ENCODE measurements at regions not wholly inside any gene's neighbourhood (a gene's known extent, or its start where the extent isn't known, plus 50 kb on each side); places are given as distances from the start of the nearest gene placed in this dataset.

- FAIRE-seq = no peak
- POLR2A ChIA-PET = no interaction called here
- no peak for ATAC-seq
Observed at GRCh38 chr6:91626911-91627310, 1040.0 kb upstream of the MAP3K7 start.

GRCh38 chr6:91613481-91613880 lies 1026.6 kb upstream of the MAP3K7 start:
- FAIRE-seq = no peak
- POLR2A ChIA-PET = no interaction called here
- Histone ChIP-seq H3K4me1 (no peaks in the 10 kb centered on the region), H3K27ac (no peak overlapping the region), H3K4me2 (no peak overlapping the region), H3K9me3 (no peaks in the 10 kb centered on the region), H3K4me3 (no peak overlapping the region)
- CTCF ChIA-PET = no interaction called here
- no peak for DNase-seq (ENCODE audit: low read depth in 1 of 2, low spot score in 1 of 2)
- no peak for ATAC-seq
- TF ChIP-seq RFX5 (IDR thresholded peaks at IDR 0.05) (no peak), EP300 (IDR thresholded peaks at IDR 0.05) (no peak), CHD4 (IDR thresholded peaks at IDR 0.05; ENCODE audit: borderline replicate concordance) (no peak), BHLHE40 (IDR thresholded peaks at IDR 0.05; ENCODE audit: low read depth, low read length) (no peak), HMGXB4 (CRISPR knock-in tag; IDR thresholded peaks at IDR 0.05; ENCODE audit: borderline replicate concordance) (no peak), ZFP36 (IDR thresholded peaks at IDR 0.05; ENCODE audit: borderline replicate concordance, partially characterized antibody) (no peak), EHMT2 (IDR thresholded peaks at IDR 0.05; ENCODE audit: low read depth) (no peak), ESRRA (IDR thresholded peaks at IDR 0.05; ENCODE audit: borderline replicate concordance, low read length) (no peak), ZNF302 (CRISPR knock-in tag; IDR thresholded peaks at IDR 0.05) (no peak), KDM5A (IDR thresholded peaks at IDR 0.05) (no peak)

More at GRCh38 chr6:91626911-91627310, 1040.0 kb upstream of the MAP3K7 start:
- no peak for DNase-seq (ENCODE audit: low read depth in 1 of 2, low spot score in 1 of 2)
- TF ChIP-seq HEYL (CRISPR knock-in tag; IDR thresholded peaks at IDR 0.05) = no peak
- TF ChIP-seq CTCF (IDR thresholded peaks at IDR 0.05) = no peak
- TF ChIP-seq NR3C1 (IDR thresholded peaks at IDR 0.05) = no peak
- TF ChIP-seq ESRRA (IDR thresholded peaks at IDR 0.05; ENCODE audit: borderline replicate concordance, low read length) = no peak
- no peak for TF ChIP-seq KDM1A (IDR thresholded peaks at IDR 0.05; ENCODE audit: low read depth)
- no peak for TF ChIP-seq JUN (IDR thresholded peaks at IDR 0.05)
- no peak for TF ChIP-seq ELK1 (IDR thresholded peaks at IDR 0.05; ENCODE audit: low read depth, low read length)
- TF ChIP-seq CEBPB (IDR thresholded peaks at IDR 0.05) = no peak
- no peak for TF ChIP-seq MAX (IDR thresholded peaks at IDR 0.05)
- no peak for TF ChIP-seq FOXS1 (CRISPR knock-in tag; IDR thresholded peaks at IDR 0.05)
- Histone ChIP-seq H3K9me3 (no peaks in the 10 kb centered on the region), H3K4me3 (no peak overlapping the region), H3K4me1 (no peaks in the 10 kb centered on the region), H3K4me2 (no peak overlapping the region), H3K27ac (no peak overlapping the region)
- CTCF ChIA-PET = no interaction called here
- WGBS (ENCODE audit: missing lambda C conversion rate) = 11% methylated on average over 4 of the region's 4 CpGs

GRCh38 chr6:91611190-91611589 lies 1024.3 kb upstream of the MAP3K7 start:
- CTCF ChIA-PET = no interaction called here
- Histone ChIP-seq H3K4me3 (no peak overlapping the region), H3K9me3 (no peaks in the 10 kb centered on the region), H3K4me1 (no peaks in the 10 kb centered on the region), H3K27ac (no peak overlapping the region), H3K4me2 (no peak overlapping the region)
- POLR2A ChIA-PET = no interaction called here
- no peak for TF ChIP-seq EHMT2 (IDR thresholded peaks at IDR 0.05; ENCODE audit: low read depth)
- TF ChIP-seq FOSB (CRISPR knock-in tag; IDR thresholded peaks at IDR 0.05) = no peak
- TF ChIP-seq POLR2A (IDR thresholded peaks at IDR 0.05; ENCODE audit: low read length) = no peak
- TF ChIP-seq MAX (IDR thresholded peaks at IDR 0.05) = no peak
- TF ChIP-seq HEYL (CRISPR knock-in tag; IDR thresholded peaks at IDR 0.05) = no peak
- no peak for TF ChIP-seq BHLHE40 (IDR thresholded peaks at IDR 0.05; ENCODE audit: low read depth, low read length)
- TF ChIP-seq ZSCAN20 (CRISPR knock-in tag; IDR thresholded peaks at IDR 0.05) = no peak
- TF ChIP-seq PBX3 (IDR thresholded peaks at IDR 0.05) = no peak
- TF ChIP-seq ATOH8 (CRISPR knock-in tag; IDR thresholded peaks at IDR 0.05; ENCODE audit: low read depth) = no peak
- FAIRE-seq = no peak
- ATAC-seq = no peak
- WGBS (ENCODE audit: missing lambda C conversion rate) = 5% methylated on average over 7 of the region's 7 CpGs
- no peak for DNase-seq (ENCODE audit: low read depth in 1 of 2, low spot score in 1 of 2)
